ENCODE measurements at regions not wholly inside any gene's neighbourhood (a gene's known extent, or its start where the extent isn't known, plus 50 kb on each side); places are given as distances from the start of the nearest gene placed in this dataset.

DNA sequence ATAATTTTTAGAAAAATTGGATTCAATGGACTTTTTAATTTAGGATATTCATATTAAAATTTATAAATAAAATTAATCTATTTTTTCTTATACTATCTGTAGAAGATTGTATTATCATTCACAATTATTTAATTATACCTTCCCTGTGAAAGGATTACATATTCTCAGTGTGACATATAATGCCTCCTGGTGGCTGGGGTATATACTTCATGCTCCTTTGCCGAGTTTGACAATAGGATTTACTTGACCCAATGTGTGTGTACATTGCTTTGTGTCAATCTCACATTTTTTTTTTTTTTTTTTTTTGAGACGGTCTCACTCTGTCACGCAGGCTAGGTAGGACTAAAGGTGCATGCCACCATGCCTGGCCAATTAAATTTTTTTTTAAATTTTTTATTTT is 230.0 kb upstream of the CHD6 start:
- H3K27ac ChIP-seq (ENCODE audit: low read depth, low read length): no peak overlapping the region
- Mint-ChIP-seq H3K9me3 (peaks cover 0 to 2% (median 0%) of the 10 kb centered on the region in 5 donors), H3K4me3 (no peak overlapping the region), H3K27ac (no peak overlapping the region), H3K4me1 (no peaks in the 10 kb centered on the region), H3K27me3 (no peaks in the 10 kb centered on the region), H3K36me3 (no peaks in the 10 kb centered on the region)
- H3K36me3 ChIP-seq (ENCODE audit: insufficient read depth, low read length): no peaks in the 10 kb centered on the region
- ChIA-PET CTCF (no interaction called here), POLR2A (no interaction called here)
- no peaks in the 10 kb centered on the region for H3K4me1 ChIP-seq (ENCODE audit: insufficient read depth, low read length)
- no peak for DNase-seq
- no peak overlapping the region for H3K4me3 ChIP-seq (ENCODE audit: low read length)
- no peaks in the 10 kb centered on the region for H3K9me3 ChIP-seq (ENCODE audit: low read length)
- no peaks in the 10 kb centered on the region for H3K27me3 ChIP-seq (ENCODE audit: insufficient read depth, low read length, poor library complexity, severe bottlenecking)

DNA sequence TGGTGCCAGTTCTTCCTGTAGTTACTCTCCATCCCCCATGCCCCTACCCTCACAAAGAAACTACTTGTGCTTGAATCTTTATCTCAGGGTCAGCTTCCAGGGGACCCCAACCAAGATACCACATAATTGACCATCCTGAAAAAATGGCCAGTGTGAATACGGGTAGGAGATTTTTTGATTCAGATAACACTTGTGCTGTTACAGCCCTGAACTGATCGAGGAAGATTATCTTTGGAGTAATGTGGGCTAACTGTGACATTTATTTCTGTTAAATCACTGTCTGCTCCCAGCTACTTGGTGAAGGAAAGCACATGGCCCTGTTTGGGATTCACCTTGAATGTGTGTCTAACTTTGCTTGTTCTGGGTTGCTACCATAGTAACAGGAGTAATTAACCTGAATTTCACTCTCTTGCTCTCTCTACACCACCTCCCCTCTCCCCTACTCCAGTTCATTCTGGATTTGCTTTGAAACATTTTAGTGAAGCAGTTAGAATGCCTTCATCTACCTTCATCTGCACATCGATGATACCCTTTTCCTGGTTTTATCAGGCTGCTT is 219.6 kb upstream of the CHD6 start:
- H3K9me3 Mint-ChIP-seq: peaks cover 0 to 2% (median 0%) of the 10 kb centered on the region in 5 donors
- Histone ChIP-seq H3K27ac (ENCODE audit: low read depth, low read length) (no peak overlapping the region), H3K36me3 (ENCODE audit: insufficient read depth, low read length) (no peaks in the 10 kb centered on the region), H3K4me3 (ENCODE audit: low read length) (no peak overlapping the region), H3K9me3 (ENCODE audit: low read length) (no peaks in the 10 kb centered on the region), H3K4me1 (ENCODE audit: insufficient read depth, low read length) (no peaks in the 10 kb centered on the region), H3K27me3 (ENCODE audit: insufficient read depth, low read length, poor library complexity, severe bottlenecking) (no peaks in the 10 kb centered on the region)
- ChIA-PET POLR2A (no interaction called here), CTCF (no interaction called here)
- H3K27ac Mint-ChIP-seq: no peak overlapping the region
- H3K27me3 Mint-ChIP-seq: peaks cover 0 to 4% of the 10 kb centered on the region in 2 donors
- no peaks in the 10 kb centered on the region for H3K36me3 Mint-ChIP-seq
- H3K4me3 Mint-ChIP-seq: no peak overlapping the region
- H3K4me1 Mint-ChIP-seq: no peaks in the 10 kb centered on the region
- no peak for DNase-seq

GRCh38 chr20:41833739-41834138 is 215.6 kb upstream of the CHD6 start:
- Mint-ChIP-seq H3K9me3 (peaks cover 0 to 2% (median 0%) of the 10 kb centered on the region in 5 donors), H3K36me3 (no peaks in the 10 kb centered on the region), H3K27me3 (peaks cover 0 to 5% of the 10 kb centered on the region in 2 donors), H3K4me3 (no peak overlapping the region), H3K4me1 (no peaks in the 10 kb centered on the region), H3K27ac (no peak overlapping the region)
- Histone ChIP-seq H3K4me1 (ENCODE audit: insufficient read depth, low read length) (no peaks in the 10 kb centered on the region), H3K27ac (ENCODE audit: low read depth, low read length) (no peak overlapping the region), H3K27me3 (ENCODE audit: insufficient read depth, low read length, poor library complexity, severe bottlenecking) (no peaks in the 10 kb centered on the region), H3K4me3 (ENCODE audit: low read length) (no peak overlapping the region), H3K36me3 (ENCODE audit: insufficient read depth, low read length) (no peaks in the 10 kb centered on the region), H3K9me3 (ENCODE audit: low read length) (no peaks in the 10 kb centered on the region)
- POLR2A ChIA-PET: no interaction called here
- no peak for DNase-seq
- CTCF ChIA-PET: no interaction called here

- H3K27me3 Mint-ChIP-seq: peaks cover 5 to 12% of the 10 kb centered on the region in 2 donors
- H3K9me3 Mint-ChIP-seq: peaks cover 0 to 3% (median 2%) of the 10 kb centered on the region in 5 donors
- H3K4me3 Mint-ChIP-seq: no peak overlapping the region
- Histone ChIP-seq H3K9me3 (ENCODE audit: low read length) (no peaks in the 10 kb centered on the region), H3K4me3 (ENCODE audit: low read length) (no peak overlapping the region), H3K27ac (ENCODE audit: low read depth, low read length) (no peak overlapping the region), H3K36me3 (ENCODE audit: insufficient read depth, low read length) (no peaks in the 10 kb centered on the region), H3K4me1 (ENCODE audit: insufficient read depth, low read length) (no peaks in the 10 kb centered on the region), H3K27me3 (ENCODE audit: insufficient read depth, low read length, poor library complexity, severe bottlenecking) (no peaks in the 10 kb centered on the region)
- ChIA-PET POLR2A (no interaction called here), CTCF (no interaction called here)
- no peaks in the 10 kb centered on the region for H3K36me3 Mint-ChIP-seq
- no peak for DNase-seq
- no peak overlapping the region for H3K27ac Mint-ChIP-seq
- H3K4me1 Mint-ChIP-seq: no peaks in the 10 kb centered on the region
Observed at GRCh38 chr20:41830702-41831101, 212.5 kb upstream of the CHD6 start.

- H3K36me3 Mint-ChIP-seq: peaks cover 0 to 2% (median 0%) of the 10 kb centered on the region in 3 donors
- Histone ChIP-seq H3K27ac (ENCODE audit: low read depth, low read length) (no peak overlapping the region), H3K27me3 (ENCODE audit: insufficient read depth, low read length, poor library complexity, severe bottlenecking) (no peaks in the 10 kb centered on the region), H3K4me1 (ENCODE audit: insufficient read depth, low read length) (no peaks in the 10 kb centered on the region), H3K4me3 (ENCODE audit: low read length) (no peak overlapping the region), H3K36me3 (ENCODE audit: insufficient read depth, low read length) (no peaks in the 10 kb centered on the region), H3K9me3 (ENCODE audit: low read length) (no peaks in the 10 kb centered on the region)
- CTCF ChIA-PET: no interaction called here
- no peak overlapping the region for H3K4me3 Mint-ChIP-seq
- H3K9me3 Mint-ChIP-seq: peaks cover 0 to 4% (median 0%) of the 10 kb centered on the region in 5 donors
- no peak overlapping the region for H3K27ac Mint-ChIP-seq
- no peak for DNase-seq
- POLR2A ChIA-PET: no interaction called here
- no peaks in the 10 kb centered on the region for H3K4me1 Mint-ChIP-seq
- H3K27me3 Mint-ChIP-seq: peaks cover 0 to 1% of the 10 kb centered on the region in 2 donors
Observed at GRCh38 chr20:41819436-41819835, 201.3 kb upstream of the CHD6 start.

DNA sequence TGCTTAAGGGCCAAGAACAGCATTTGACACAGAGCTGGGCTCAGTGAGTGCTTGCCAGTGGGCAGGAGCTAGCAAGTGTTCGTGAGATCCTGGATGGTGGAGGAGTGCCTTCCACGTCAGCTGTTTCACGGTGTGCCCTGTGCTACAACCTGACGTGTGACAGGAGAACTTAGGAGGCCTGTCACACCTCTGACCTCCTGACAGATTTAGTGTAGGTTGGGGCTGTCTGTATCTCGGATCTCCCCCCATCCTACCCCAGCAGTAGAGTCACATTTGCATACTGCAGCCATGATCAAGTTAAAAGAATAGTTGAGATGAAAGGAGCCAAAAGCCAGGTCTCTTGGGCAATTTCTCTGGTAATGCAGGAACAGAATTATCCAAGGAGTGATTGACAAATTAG is 200.8 kb upstream of the CHD6 start:
- ChIA-PET CTCF (no interaction called here), POLR2A (no interaction called here)
- no peaks in the 10 kb centered on the region for H3K36me3 ChIP-seq (ENCODE audit: insufficient read depth, low read length)
- no peak overlapping the region for H3K27ac ChIP-seq (ENCODE audit: low read depth, low read length)
- Mint-ChIP-seq H3K36me3 (peaks cover 0 to 2% (median 0%) of the 10 kb centered on the region in 3 donors), H3K4me1 (no peaks in the 10 kb centered on the region), H3K27me3 (peaks cover 0 to 1% of the 10 kb centered on the region in 2 donors), H3K27ac (no peak overlapping the region), H3K9me3 (peaks cover 0 to 4% (median under 1%) of the 10 kb centered on the region in 5 donors), H3K4me3 (no peak overlapping the region)
- no peaks in the 10 kb centered on the region for H3K9me3 ChIP-seq (ENCODE audit: low read length)
- no peaks in the 10 kb centered on the region for H3K27me3 ChIP-seq (ENCODE audit: insufficient read depth, low read length, poor library complexity, severe bottlenecking)
- DNase-seq: no peak
- H3K4me1 ChIP-seq (ENCODE audit: insufficient read depth, low read length): no peaks in the 10 kb centered on the region
- H3K4me3 ChIP-seq (ENCODE audit: low read length): no peak overlapping the region

DNA sequence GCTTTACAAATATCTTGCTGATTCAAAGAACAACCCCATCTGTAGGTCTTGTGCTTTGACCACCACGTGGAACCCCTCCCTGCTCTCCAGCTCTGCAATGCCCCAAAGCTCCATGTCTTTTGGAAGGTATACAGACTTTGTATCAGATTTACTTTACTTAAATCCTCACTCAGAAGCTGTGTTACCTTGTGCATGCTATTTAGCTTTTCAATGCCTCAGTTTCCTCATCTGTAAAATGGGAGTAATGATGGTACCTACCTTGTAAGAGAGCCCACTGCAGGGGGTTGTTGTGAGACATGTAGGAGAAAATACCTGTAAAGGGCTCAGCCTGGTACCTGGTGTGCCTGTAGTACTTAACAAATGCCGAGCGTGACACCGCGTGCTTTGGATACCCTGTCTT is 200.2 kb upstream of the CHD6 start:
- Mint-ChIP-seq H3K27me3 (peaks cover 0 to 1% of the 10 kb centered on the region in 2 donors), H3K36me3 (peaks cover 0 to 2% (median 0%) of the 10 kb centered on the region in 3 donors), H3K9me3 (peaks cover 0 to 4% (median 0%) of the 10 kb centered on the region in 5 donors), H3K27ac (no peak overlapping the region), H3K4me3 (no peak overlapping the region), H3K4me1 (no peaks in the 10 kb centered on the region)
- Histone ChIP-seq H3K36me3 (ENCODE audit: insufficient read depth, low read length) (no peaks in the 10 kb centered on the region), H3K9me3 (ENCODE audit: low read length) (no peaks in the 10 kb centered on the region), H3K4me1 (ENCODE audit: insufficient read depth, low read length) (no peaks in the 10 kb centered on the region), H3K27me3 (ENCODE audit: insufficient read depth, low read length, poor library complexity, severe bottlenecking) (no peaks in the 10 kb centered on the region), H3K27ac (ENCODE audit: low read depth, low read length) (no peak overlapping the region), H3K4me3 (ENCODE audit: low read length) (no peak overlapping the region)
- no peak for DNase-seq
- ChIA-PET POLR2A (no interaction called here), CTCF (no interaction called here)

- H3K9me3 Mint-ChIP-seq: peaks cover 9 to 23% (median 10%) of the 10 kb centered on the region in 5 donors
- H3K36me3 Mint-ChIP-seq: peaks cover 0 to 2% (median 0%) of the 10 kb centered on the region in 3 donors
- ChIA-PET POLR2A (no interaction called here), CTCF (no interaction called here)
- H3K4me3 ChIP-seq (ENCODE audit: low read length): no peak overlapping the region
- H3K4me1 Mint-ChIP-seq: no peaks in the 10 kb centered on the region
- no peaks in the 10 kb centered on the region for H3K4me1 ChIP-seq (ENCODE audit: insufficient read depth, low read length)
- no peaks in the 10 kb centered on the region for H3K36me3 ChIP-seq (ENCODE audit: insufficient read depth, low read length)
- H3K4me3 Mint-ChIP-seq: no peak overlapping the region
- peaks cover 3 to 6% of the 10 kb centered on the region in 2 donors for H3K27me3 Mint-ChIP-seq
- H3K27ac Mint-ChIP-seq: no peak overlapping the region
- no peaks in the 10 kb centered on the region for H3K27me3 ChIP-seq (ENCODE audit: insufficient read depth, low read length, poor library complexity, severe bottlenecking)
- no peaks in the 10 kb centered on the region for H3K9me3 ChIP-seq (ENCODE audit: low read length)
- no peak for DNase-seq
- no peak overlapping the region for H3K27ac ChIP-seq (ENCODE audit: low read depth, low read length)
Observed at GRCh38 chr20:41811456-41811855, 193.3 kb upstream of the CHD6 start.

DNA sequence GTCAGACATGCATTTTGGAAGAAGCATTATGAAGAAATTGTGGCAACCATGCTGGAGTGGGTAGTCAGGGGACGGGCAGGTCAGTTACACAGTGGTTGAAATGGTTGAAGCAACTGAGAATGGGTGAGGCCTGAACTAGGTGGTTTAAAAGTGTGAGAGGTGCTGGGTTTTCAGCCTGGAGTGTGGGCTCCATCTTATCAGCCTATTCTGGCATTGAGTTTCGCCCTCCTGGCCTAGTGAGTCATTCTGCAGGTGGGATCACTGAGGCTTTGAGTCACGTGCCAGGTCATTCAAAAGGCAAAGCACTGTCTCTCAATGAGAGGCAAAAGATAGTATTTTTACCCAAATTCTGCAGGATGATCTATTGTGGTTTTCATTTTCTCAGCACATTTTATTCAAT is 181.9 kb upstream of the CHD6 start:
- ChIA-PET POLR2A (no interaction called here), CTCF (no interaction called here)
- Histone ChIP-seq H3K4me1 (ENCODE audit: insufficient read depth, low read length) (no peaks in the 10 kb centered on the region), H3K4me3 (ENCODE audit: low read length) (no peak overlapping the region), H3K27me3 (ENCODE audit: insufficient read depth, low read length, poor library complexity, severe bottlenecking) (no peaks in the 10 kb centered on the region), H3K9me3 (ENCODE audit: low read length) (no peaks in the 10 kb centered on the region), H3K27ac (ENCODE audit: low read depth, low read length) (no peak overlapping the region), H3K36me3 (ENCODE audit: insufficient read depth, low read length) (no peaks in the 10 kb centered on the region)
- DNase-seq: no peak
- H3K36me3 Mint-ChIP-seq: no peaks in the 10 kb centered on the region
- H3K4me1 Mint-ChIP-seq: no peaks in the 10 kb centered on the region
- H3K27me3 Mint-ChIP-seq: peaks cover 2 to 7% of the 10 kb centered on the region in 2 donors
- no peak overlapping the region for H3K4me3 Mint-ChIP-seq
- H3K27ac Mint-ChIP-seq: peak overlapping the region in 2 of 8 donors; percentile 55 to 92
- peaks cover 0 to 2% (median 0%) of the 10 kb centered on the region in 5 donors for H3K9me3 Mint-ChIP-seq

All from CD8-positive, alpha-beta memory T cell (primary cell).